ENCODE measurements at regions not wholly inside any gene's neighbourhood (a gene's known extent, or its start where the extent isn't known, plus 50 kb on each side); places are given as distances from the start of the nearest gene placed in this dataset.

GRCh38 chr2:128868686-128869551, 550.3 kb upstream of the HS6ST1 start:
- no peaks in the 10 kb centered on the region for H3K4me1 Mint-ChIP-seq (ENCODE audit: low read depth, unreplicated experiment)
- TF ChIP-seq CTCF (IDR thresholded peaks at IDR 0.05; ENCODE audit: partially characterized antibody, unreplicated experiment), result no peak
- H3K36me3 Mint-ChIP-seq (ENCODE audit: unreplicated experiment), result no peaks in the 10 kb centered on the region
- H3K9me3 Mint-ChIP-seq (ENCODE audit: unreplicated experiment), result peaks cover 5% of the 10 kb centered on the region
- H3K27ac Mint-ChIP-seq (ENCODE audit: unreplicated experiment), result no peak overlapping the region
- no peak for DNase-seq
- H3K27me3 Mint-ChIP-seq (ENCODE audit: unreplicated experiment), result peaks cover 4% of the 10 kb centered on the region
- no peak overlapping the region for H3K4me3 Mint-ChIP-seq (ENCODE audit: unreplicated experiment)

GRCh38 chr2:128874608-128875007, 555.9 kb upstream of the HS6ST1 start:
- peaks cover 19% of the 10 kb centered on the region for H3K4me1 Mint-ChIP-seq (ENCODE audit: low read depth, unreplicated experiment)
- no peak for DNase-seq
- peaks cover 6% of the 10 kb centered on the region for H3K27me3 Mint-ChIP-seq (ENCODE audit: unreplicated experiment)
- H3K36me3 Mint-ChIP-seq (ENCODE audit: unreplicated experiment), result peaks cover 13% of the 10 kb centered on the region
- H3K27ac Mint-ChIP-seq (ENCODE audit: unreplicated experiment), result no peak overlapping the region
- H3K9me3 Mint-ChIP-seq (ENCODE audit: unreplicated experiment), result peaks cover 5% of the 10 kb centered on the region
- no peak for TF ChIP-seq CTCF (IDR thresholded peaks at IDR 0.05; ENCODE audit: partially characterized antibody, unreplicated experiment)
- H3K4me3 Mint-ChIP-seq (ENCODE audit: unreplicated experiment), result no peak overlapping the region

GRCh38 chr2:128876986-128877983, 558.6 kb upstream of the HS6ST1 start:
- DNase-seq, result no peak
- Mint-ChIP-seq H3K27me3 (ENCODE audit: unreplicated experiment) (peaks cover 6% of the 10 kb centered on the region), H3K27ac (ENCODE audit: unreplicated experiment) (peak overlapping the region; percentile 72), H3K9me3 (ENCODE audit: unreplicated experiment) (peaks cover 3% of the 10 kb centered on the region), H3K4me1 (ENCODE audit: low read depth, unreplicated experiment) (peaks cover 19% of the 10 kb centered on the region), H3K4me3 (ENCODE audit: unreplicated experiment) (peak overlapping the region; percentile 31), H3K36me3 (ENCODE audit: unreplicated experiment) (peaks cover 13% of the 10 kb centered on the region)
- TF ChIP-seq CTCF (IDR thresholded peaks at IDR 0.05; ENCODE audit: partially characterized antibody, unreplicated experiment), result no peak

- Mint-ChIP-seq H3K27me3 (ENCODE audit: unreplicated experiment) (peaks cover 6% of the 10 kb centered on the region), H3K27ac (ENCODE audit: unreplicated experiment) (peak overlapping the region; percentile 21)
- no peak for DNase-seq
These were observed 560.5 kb upstream of the HS6ST1 start for GRCh38 chr2:128879161-128879560.

More at GRCh38 chr2:128879161-128879560, 560.5 kb upstream of the HS6ST1 start:
- TF ChIP-seq CTCF (IDR thresholded peaks at IDR 0.05; ENCODE audit: partially characterized antibody, unreplicated experiment), result no peak
- peaks cover 13% of the 10 kb centered on the region for H3K36me3 Mint-ChIP-seq (ENCODE audit: unreplicated experiment)
- H3K4me3 Mint-ChIP-seq (ENCODE audit: unreplicated experiment), result no peak overlapping the region
- no peaks in the 10 kb centered on the region for H3K9me3 Mint-ChIP-seq (ENCODE audit: unreplicated experiment)
- peaks cover 19% of the 10 kb centered on the region for H3K4me1 Mint-ChIP-seq (ENCODE audit: low read depth, unreplicated experiment)

Data from glutamatergic neuron (in vitro differentiated cells).